Common myeloid progenitor, CD34-positive (primary cell): ENCODE measurements at regions not wholly inside any gene's neighbourhood (a gene's known extent, or its start where the extent isn't known, plus 50 kb on each side); places are given as distances from the start of the nearest gene placed in this dataset.

Experiments used
- CTCF ChIA-PET: fragments of 350-600 bp; sonication (Branson Sonifier 250); formaldehyde crosslinking; loops from one replicate; lab custom pipeline; 2021; ENCODE audit warnings: antibody characterized with exemption; lab: Charles Lee
- POLR2A ChIA-PET: fragments of 350-600 bp; sonication (Branson Sonifier 250); formaldehyde crosslinking; loops from one replicate; lab custom pipeline; 2021; ENCODE audit warnings: antibody characterized with exemption; lab: Charles Lee
- DNase-seq, 3 donors: peaks; one replicate each; pipeline versions ENCODE4 v3.0.0 to v3.0.0-alpha.2; 2013
- H3K27ac ChIP-seq, 2 experiments: 1 replicate in 1 of 2; 2 replicates in 1 of 2; pipeline ENCODE4 v1.7.0; 2013; ENCODE audit warnings: inconsistent platforms in 2 of 2, low read length in 2 of 2, mild to moderate bottlenecking in 2 of 2, low read depth in 1 of 2, moderate library complexity in 1 of 2; ENCODE audit not compliant: severe bottlenecking in 2 of 2, insufficient read depth in 1 of 2, poor library complexity in 1 of 2
- H3K27me3 ChIP-seq, 5 experiments: replicated peaks in 2 of 5; 1 replicate in 3 of 5; 2 replicates in 2 of 5; pipeline versions ENCODE4 v1.6.1 to v1.7.0; 2013; ENCODE audit warnings: low read length in 4 of 5, mild to moderate bottlenecking in 2 of 5, moderate library complexity in 2 of 5, inconsistent platforms in 1 of 5; ENCODE audit not compliant: insufficient read depth in 5 of 5, control insufficient read depth in 4 of 5
- H3K36me3 ChIP-seq, 4 experiments: 1 replicate in 2 of 4; 2 replicates in 2 of 4; pipeline versions ENCODE4 v1.6.1 to v1.7.0; 2013; ENCODE audit warnings: low read length in 3 of 4, control low read depth in 1 of 4, mild to moderate bottlenecking in 1 of 4; ENCODE audit not compliant: control insufficient read depth in 4 of 4, insufficient read depth in 4 of 4
- H3K4me1 ChIP-seq, 4 experiments: 1 replicate in 3 of 4; 2 replicates in 1 of 4; pipeline versions ENCODE4 v1.6.1 to v1.7.1; 2013; ENCODE audit warnings: low read length in 3 of 4, mild to moderate bottlenecking in 3 of 4, control low read depth in 1 of 4, inconsistent platforms in 1 of 4, moderate library complexity in 1 of 4; ENCODE audit not compliant: control insufficient read depth in 4 of 4, insufficient read depth in 4 of 4; ENCODE audit errors: control extremely low read depth in 1 of 4
- H3K4me3 ChIP-seq, 7 experiments: 1 replicate in 4 of 7; 2 replicates in 3 of 7; pipeline versions ENCODE4 v1.5.1 to v1.7.0; 2013; ENCODE audit warnings: mild to moderate bottlenecking in 7 of 7, low read length in 6 of 7, moderate library complexity in 6 of 7, inconsistent platforms in 2 of 7, low read depth in 2 of 7, control low read depth in 1 of 7; ENCODE audit not compliant: insufficient read depth in 4 of 7, control insufficient read depth in 1 of 7; ENCODE audit errors: extremely low read depth in 1 of 7
- H3K9me3 ChIP-seq, 5 experiments: 1 replicate in 4 of 5; 2 replicates in 1 of 5; pipeline versions ENCODE4 v1.6.1 to v1.7.1; 2013; ENCODE audit warnings: low read length in 4 of 5, mild to moderate bottlenecking in 2 of 5, inconsistent platforms in 1 of 5, low read depth in 1 of 5, moderate library complexity in 1 of 5; ENCODE audit not compliant: control insufficient read depth in 4 of 5, insufficient read depth in 2 of 5; ENCODE audit errors: control extremely low read depth in 1 of 5
- WGBS: methylation state at CpG from one replicate; pipeline ENCODE4 v1.1.5; 2013; ENCODE audit not compliant: insufficient coverage; 5-methylcytosine and 5-hydroxymethylcytosine counted together

DNA sequence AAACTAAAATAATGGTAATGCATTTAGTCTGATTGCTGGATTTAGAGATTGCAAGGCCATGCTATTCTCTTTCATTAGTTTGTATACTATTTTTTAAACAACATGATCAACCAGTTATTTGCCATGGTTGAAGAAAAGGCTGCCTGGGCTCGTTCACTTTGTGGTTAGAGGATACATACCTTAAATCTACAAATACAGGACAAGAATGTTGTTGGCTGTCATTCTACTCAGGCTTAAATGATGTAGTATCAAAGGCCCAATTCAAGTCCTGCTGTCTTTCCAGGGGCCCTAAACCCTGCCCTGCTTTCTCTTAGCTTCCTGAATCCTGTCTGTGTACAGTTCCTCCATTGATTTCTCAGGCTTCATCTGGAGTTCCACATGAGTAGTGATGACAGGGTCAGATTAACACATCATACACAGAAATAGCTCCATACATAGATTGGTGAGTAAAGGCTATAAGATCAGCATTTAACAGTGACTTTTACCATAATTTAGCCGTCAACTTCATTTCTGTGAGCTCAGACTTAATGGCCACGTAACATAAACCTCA is 114.9 kb upstream of the GPRIN3 start:
- H3K4me3 ChIP-seq = no peak overlapping the region
- 90% methylated on average over 2 of the region's 3 CpGs for WGBS
- peaks cover 0 to 2% (median 0%) of the 10 kb centered on the region in 5 experiments for H3K9me3 ChIP-seq
- no peak for DNase-seq
- no peak overlapping the region for H3K27ac ChIP-seq
- ChIA-PET CTCF (no interaction called here), POLR2A (no interaction called here)
- no peaks in the 10 kb centered on the region for H3K36me3 ChIP-seq
- no peaks in the 10 kb centered on the region for H3K27me3 ChIP-seq
- no peaks in the 10 kb centered on the region for H3K4me1 ChIP-seq

DNA sequence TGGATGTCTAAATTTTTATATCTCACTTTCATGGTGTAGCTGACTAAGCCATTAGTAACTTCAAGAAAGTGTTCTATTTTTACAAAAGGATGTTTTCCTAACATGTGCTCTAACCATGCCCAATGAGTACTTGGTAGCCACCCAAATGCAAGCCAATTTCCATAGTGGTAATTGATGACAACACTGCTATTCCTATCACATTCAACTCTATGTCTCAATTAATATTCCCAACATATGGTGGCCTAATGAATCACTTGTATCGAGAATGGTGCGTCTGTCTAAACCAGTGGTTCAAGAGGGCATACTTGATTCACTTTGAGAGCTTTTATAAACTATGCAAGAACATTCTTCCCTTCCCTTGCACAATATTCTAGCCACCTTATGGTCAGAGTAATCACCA is 112.9 kb upstream of the GPRIN3 start:
- H3K4me3 ChIP-seq = no peak overlapping the region
- H3K36me3 ChIP-seq = no peaks in the 10 kb centered on the region
- no peak overlapping the region for H3K27ac ChIP-seq
- DNase-seq = no peak
- ChIA-PET CTCF (interaction anchor here (1.8 kb wide), 1 partner anchor 9 kb away, joined by 3 read pairs; no protein-coding TSS in a partner anchor), POLR2A (no interaction called here)
- 100% methylated on average over 1 of the region's 2 CpGs for WGBS
- no peaks in the 10 kb centered on the region for H3K27me3 ChIP-seq
- no peaks in the 10 kb centered on the region for H3K4me1 ChIP-seq
- H3K9me3 ChIP-seq = no peaks in the 10 kb centered on the region

- no peaks in the 10 kb centered on the region for H3K27me3 ChIP-seq
- no peaks in the 10 kb centered on the region for H3K36me3 ChIP-seq
- H3K4me1 ChIP-seq = no peaks in the 10 kb centered on the region
- DNase-seq = no peak
- POLR2A ChIA-PET = no interaction called here
- H3K9me3 ChIP-seq = no peaks in the 10 kb centered on the region
- WGBS = 100% methylated on average over 2 of the region's 5 CpGs
- H3K4me3 ChIP-seq = no peak overlapping the region
- CTCF ChIA-PET = interaction anchor here (1.7 to 1.8 kb wide), 2 partner anchors 10 to 12 kb away, joined by 3 to 6 read pairs; no protein-coding TSS in a partner anchor
- no peak overlapping the region for H3K27ac ChIP-seq
Observed at GRCh38 chr4:89419111-89419695, 111.6 kb upstream of the GPRIN3 start.

DNA sequence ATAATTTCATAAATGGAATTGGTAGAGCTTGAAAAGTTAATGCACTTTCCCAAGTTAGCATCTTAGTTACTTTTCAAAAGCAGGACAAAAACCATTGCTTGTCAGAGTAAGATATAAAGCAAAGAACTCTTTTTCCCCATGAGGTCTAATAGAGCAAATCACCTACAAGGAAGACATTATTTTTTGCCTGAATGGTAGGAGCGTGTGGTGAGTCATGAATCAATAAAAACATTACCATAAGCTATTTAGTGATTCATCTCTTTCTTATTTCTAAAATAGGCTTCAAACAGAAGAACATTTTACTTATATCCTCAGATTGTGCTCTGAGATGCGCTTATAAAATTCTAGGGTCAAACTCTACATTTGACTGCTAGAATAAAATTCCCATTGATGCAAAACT is 109.4 kb upstream of the GPRIN3 start:
- no peak for DNase-seq
- H3K27me3 ChIP-seq = no peaks in the 10 kb centered on the region
- H3K27ac ChIP-seq = no peak overlapping the region
- H3K4me1 ChIP-seq = no peaks in the 10 kb centered on the region
- no peaks in the 10 kb centered on the region for H3K36me3 ChIP-seq
- ChIA-PET POLR2A (no interaction called here), CTCF (interaction anchor here (1.5 to 2.2 kb wide), 2 partner anchors 19 to 191 kb away, joined by 4 to 6 read pairs; no protein-coding TSS in a partner anchor)
- no CpG with 5 or more reads among the region's 2 CpGs for WGBS
- no peak overlapping the region for H3K4me3 ChIP-seq
- H3K9me3 ChIP-seq = no peaks in the 10 kb centered on the region

GRCh38 chr4:89413518-89413917 is 105.9 kb upstream of the GPRIN3 start:
- WGBS = no CpG with 5 or more reads among the region's 1 CpG
- DNase-seq = no peak
- Histone ChIP-seq H3K27ac (no peak overlapping the region), H3K4me3 (no peak overlapping the region), H3K36me3 (no peaks in the 10 kb centered on the region), H3K4me1 (peaks cover 5 to 11% (median 8%) of the 10 kb centered on the region in 4 experiments), H3K27me3 (no peaks in the 10 kb centered on the region), H3K9me3 (no peaks in the 10 kb centered on the region)
- ChIA-PET POLR2A (interaction anchor here (0.6 kb wide), 1 partner anchor 35 kb away, joined by 4 read pairs; no protein-coding TSS in a partner anchor), CTCF (no interaction called here)

GRCh38 chr4:89411539-89412309 is 104.1 kb upstream of the GPRIN3 start:
- 100% methylated on average over 3 of the region's 6 CpGs for WGBS
- H3K36me3 ChIP-seq = no peaks in the 10 kb centered on the region
- H3K27me3 ChIP-seq = no peaks in the 10 kb centered on the region
- H3K4me1 ChIP-seq = peaks cover 5 to 11% (median 8%) of the 10 kb centered on the region in 4 experiments
- no peaks in the 10 kb centered on the region for H3K9me3 ChIP-seq
- ChIA-PET POLR2A (no interaction called here), CTCF (interaction anchor here (0.8 to 1.3 kb wide), 4 partner anchors 13 to 534 kb away, joined by 3 to 5 read pairs (median 4); no protein-coding TSS in a partner anchor)
- no peak overlapping the region for H3K4me3 ChIP-seq
- no peak overlapping the region for H3K27ac ChIP-seq
- no peak for DNase-seq

GRCh38 chr4:89410687-89411086 is 103.1 kb upstream of the GPRIN3 start:
- ChIA-PET CTCF (no interaction called here), POLR2A (no interaction called here)
- Histone ChIP-seq H3K27ac (no peak overlapping the region), H3K4me3 (no peak overlapping the region), H3K27me3 (no peaks in the 10 kb centered on the region), H3K36me3 (no peaks in the 10 kb centered on the region), H3K4me1 (peaks cover 5 to 11% (median 8%) of the 10 kb centered on the region in 4 experiments), H3K9me3 (no peaks in the 10 kb centered on the region)
- WGBS = no CpG with 5 or more reads among the region's 1 CpG
- no peak for DNase-seq
